HEK293 (cell line): ENCODE measurements at regions not wholly inside any gene's neighbourhood (a gene's known extent, or its start where the extent isn't known, plus 50 kb on each side); places are given as distances from the start of the nearest gene placed in this dataset.
A peak's percentile ranks its signal among the peaks of the same experiment; 100 is the strongest.

ENCODE experiments used
- BCL11A ChIP-seq: fragments of 450-650 bp; formaldehyde crosslinking; IDR thresholded peaks from 2 replicates; pipeline ENCODE4 v1.5.1; 2016; ENCODE audit warnings: low read depth, missing biosample characterization, missing genetic modification characterization
- BCL11B ChIP-seq: fragments of 450-650 bp; formaldehyde crosslinking; IDR thresholded peaks from 2 replicates; pipeline ENCODE4 v1.5.1; 2016; ENCODE audit warnings: low read depth, missing biosample characterization, missing genetic modification characterization
- GLI4 ChIP-seq: fragments of 450-650 bp; formaldehyde crosslinking; IDR thresholded peaks from 2 replicates; pipeline ENCODE4 v1.5.1; 2016; ENCODE audit warnings: missing biosample characterization, missing genetic modification characterization
- HOXD13 ChIP-seq: sonication (generic); formaldehyde crosslinking; IDR thresholded peaks from 2 replicates; pipeline ENCODE4 v1.8.0; 2022; ENCODE audit warnings: missing genetic modification reagents, borderline replicate concordance
- ZBTB20 ChIP-seq: fragments of 450-650 bp; formaldehyde crosslinking; IDR thresholded peaks from 2 replicates; pipeline ENCODE4 v1.5.1; 2016; ENCODE audit warnings: missing biosample characterization, missing genetic modification characterization
- ZBTB8A ChIP-seq: fragments of 450-650 bp; formaldehyde crosslinking; IDR thresholded peaks from 2 replicates; pipeline ENCODE4 v1.5.1; 2016; ENCODE audit warnings: missing biosample characterization, missing genetic modification characterization
- ZNF175 ChIP-seq: fragments of 450-650 bp; formaldehyde crosslinking; IDR thresholded peaks from 2 replicates; pipeline ENCODE4 v1.5.1; 2016; ENCODE audit warnings: missing biosample characterization, missing genetic modification characterization
- ZNF19 ChIP-seq: fragments of 450-650 bp; formaldehyde crosslinking; IDR thresholded peaks from 2 replicates; pipeline ENCODE4; 2016; ENCODE audit warnings: missing biosample characterization, missing genetic modification characterization, low read depth
- ZNF23 ChIP-seq: fragments of 450-650 bp; formaldehyde crosslinking; IDR thresholded peaks from 2 replicates; pipeline ENCODE4 v1.5.1; 2016; ENCODE audit warnings: missing biosample characterization, missing genetic modification characterization, borderline replicate concordance
- ZNF274 ChIP-seq, 2 experiments: fragments of 200-500 bp in 1 of 2; fragments of 450-650 bp in 1 of 2; sonication (Bioruptor generic) in 1 of 2; formaldehyde crosslinking in 1 of 2; IDR thresholded peaks; 2 replicates each; pipeline versions ENCODE4 v1.5.1 to v1.6.1; 2014 to 2016; ENCODE audit warnings: borderline replicate concordance in 1 of 2, inconsistent platforms in 1 of 2, low read length in 1 of 2, missing biosample characterization in 1 of 2, missing genetic modification characterization in 1 of 2
- ZNF341 ChIP-seq: fragments of 450-650 bp; formaldehyde crosslinking; IDR thresholded peaks from 2 replicates; pipeline ENCODE4; 2016; ENCODE audit warnings: low read depth, missing biosample characterization, missing genetic modification characterization
- ZNF521 ChIP-seq: fragments of 450-650 bp; formaldehyde crosslinking; IDR thresholded peaks from 2 replicates; pipeline ENCODE4 v1.5.1; 2017; ENCODE audit warnings: missing biosample characterization, mild to moderate bottlenecking, missing genetic modification characterization
- ZNF529 ChIP-seq: fragments of 450-650 bp; formaldehyde crosslinking; IDR thresholded peaks from 2 replicates; pipeline ENCODE4 v1.5.1; 2017; ENCODE audit warnings: missing genetic modification characterization, missing biosample characterization; ENCODE audit not compliant: insufficient replicate concordance
- ZNF549 ChIP-seq: fragments of 450-650 bp; IDR thresholded peaks from 2 replicates; pipeline ENCODE4 v1.5.1; 2018; ENCODE audit warnings: missing biosample characterization, missing genetic modification characterization, mild to moderate bottlenecking, inconsistent platforms, moderate library complexity
- ZNF558 ChIP-seq: fragments of 450-650 bp; formaldehyde crosslinking; IDR thresholded peaks from 2 replicates; pipeline ENCODE4 v1.5.1; 2016; ENCODE audit warnings: missing biosample characterization, missing genetic modification characterization
- ZNF664 ChIP-seq: fragments of 450-650 bp; formaldehyde crosslinking; IDR thresholded peaks from 2 replicates; pipeline ENCODE4 v1.5.1; 2016; ENCODE audit warnings: missing biosample characterization, missing genetic modification characterization
- ZNF677 ChIP-seq: fragments of 450-650 bp; IDR thresholded peaks from 2 replicates; pipeline ENCODE4 v1.5.0; 2018; ENCODE audit warnings: missing biosample characterization, mild to moderate bottlenecking, missing genetic modification characterization, moderate library complexity
- ZNF776 ChIP-seq: fragments of 450-650 bp; formaldehyde crosslinking; IDR thresholded peaks from 2 replicates; pipeline ENCODE4 v1.5.0; 2017; ENCODE audit warnings: missing biosample characterization, missing genetic modification characterization, borderline replicate concordance
- ZNF830 ChIP-seq: fragments of 450-650 bp; IDR thresholded peaks from 2 replicates; pipeline ENCODE4 v1.5.0; 2018; ENCODE audit warnings: missing biosample characterization, missing genetic modification characterization, low read depth, mild to moderate bottlenecking, moderate library complexity
- ZNF843 ChIP-seq: fragments of 450-650 bp; formaldehyde crosslinking; IDR thresholded peaks from 2 replicates; pipeline ENCODE4 v1.5.1; 2016; ENCODE audit warnings: missing biosample characterization, missing genetic modification characterization
- TF ChIP-seq, protein P1 (sequence below): fragments of 450-650 bp; formaldehyde crosslinking; conservative IDR thresholded peaks from 2 replicates; pipeline ENCODE4 v1.5.1; 2016; ENCODE audit warnings: low read depth, missing biosample characterization, missing genetic modification characterization
- TF ChIP-seq, protein P2 (sequence below): fragments of 450-650 bp; formaldehyde crosslinking; IDR thresholded peaks from 2 replicates; pipeline ENCODE4 v1.5.1; 2017; ENCODE audit warnings: missing biosample characterization, missing genetic modification characterization
- TF ChIP-seq, protein P3 (sequence below): fragments of 450-650 bp; formaldehyde crosslinking; IDR thresholded peaks from 2 replicates; pipeline ENCODE4 v1.5.1; 2016; ENCODE audit warnings: missing biosample characterization, missing genetic modification characterization
- TF ChIP-seq, protein P4 (sequence below): fragments of 450-650 bp; formaldehyde crosslinking; optimal IDR thresholded peaks from 2 replicates; pipeline ENCODE3; 2016; ENCODE audit warnings: missing biosample characterization, mild to moderate bottlenecking, missing genetic modification characterization
- TF ChIP-seq, protein P5 (sequence below): fragments of 450-650 bp; formaldehyde crosslinking; IDR thresholded peaks from 2 replicates; pipeline ENCODE4 v1.5.1; 2017; ENCODE audit warnings: missing biosample characterization, missing genetic modification characterization
- TF ChIP-seq, protein P6 (sequence below): fragments of 450-650 bp; IDR thresholded peaks from 2 replicates; pipeline ENCODE4 v1.5.1; 2018; ENCODE audit warnings: missing biosample characterization, missing genetic modification characterization
- TF ChIP-seq, protein P7 (sequence below): fragments of 450-650 bp; formaldehyde crosslinking; IDR thresholded peaks from 2 replicates; pipeline ENCODE4 v1.5.1; 2016; ENCODE audit warnings: missing biosample characterization, missing genetic modification characterization, borderline replicate concordance

DNA sequence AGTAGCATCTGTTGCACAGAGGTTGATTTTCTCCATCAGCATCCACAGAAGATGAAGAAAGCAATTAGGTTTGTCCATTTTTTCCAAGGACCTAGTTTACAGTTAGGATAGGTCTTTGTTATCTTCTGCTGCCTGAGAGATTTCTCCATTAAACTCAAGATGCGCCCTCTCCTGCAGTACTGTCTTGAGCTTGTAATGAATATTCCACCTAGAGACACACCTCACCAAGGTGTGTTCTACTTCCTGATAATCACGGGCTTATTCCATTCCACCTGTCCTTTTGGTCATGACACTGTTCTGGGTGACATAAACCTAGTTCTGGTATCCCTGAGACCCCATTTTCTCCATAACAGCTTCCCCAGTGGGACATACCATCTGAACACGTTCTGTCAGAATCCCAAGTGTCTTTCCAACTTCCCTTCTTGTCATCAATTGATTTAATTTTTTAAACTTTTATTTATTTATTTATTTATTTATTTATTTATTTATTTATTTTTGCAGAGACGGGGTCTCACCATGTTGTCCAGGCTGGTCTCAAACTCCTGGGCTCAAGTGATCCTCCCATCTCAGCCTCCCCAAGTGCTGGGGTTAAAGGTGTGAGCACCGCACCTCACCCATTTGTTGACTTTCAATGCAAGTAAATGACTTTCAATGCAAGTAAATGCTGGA, 75.6 kb upstream of the HS3ST5 start (continued):
- TF ChIP-seq, protein P1, sequence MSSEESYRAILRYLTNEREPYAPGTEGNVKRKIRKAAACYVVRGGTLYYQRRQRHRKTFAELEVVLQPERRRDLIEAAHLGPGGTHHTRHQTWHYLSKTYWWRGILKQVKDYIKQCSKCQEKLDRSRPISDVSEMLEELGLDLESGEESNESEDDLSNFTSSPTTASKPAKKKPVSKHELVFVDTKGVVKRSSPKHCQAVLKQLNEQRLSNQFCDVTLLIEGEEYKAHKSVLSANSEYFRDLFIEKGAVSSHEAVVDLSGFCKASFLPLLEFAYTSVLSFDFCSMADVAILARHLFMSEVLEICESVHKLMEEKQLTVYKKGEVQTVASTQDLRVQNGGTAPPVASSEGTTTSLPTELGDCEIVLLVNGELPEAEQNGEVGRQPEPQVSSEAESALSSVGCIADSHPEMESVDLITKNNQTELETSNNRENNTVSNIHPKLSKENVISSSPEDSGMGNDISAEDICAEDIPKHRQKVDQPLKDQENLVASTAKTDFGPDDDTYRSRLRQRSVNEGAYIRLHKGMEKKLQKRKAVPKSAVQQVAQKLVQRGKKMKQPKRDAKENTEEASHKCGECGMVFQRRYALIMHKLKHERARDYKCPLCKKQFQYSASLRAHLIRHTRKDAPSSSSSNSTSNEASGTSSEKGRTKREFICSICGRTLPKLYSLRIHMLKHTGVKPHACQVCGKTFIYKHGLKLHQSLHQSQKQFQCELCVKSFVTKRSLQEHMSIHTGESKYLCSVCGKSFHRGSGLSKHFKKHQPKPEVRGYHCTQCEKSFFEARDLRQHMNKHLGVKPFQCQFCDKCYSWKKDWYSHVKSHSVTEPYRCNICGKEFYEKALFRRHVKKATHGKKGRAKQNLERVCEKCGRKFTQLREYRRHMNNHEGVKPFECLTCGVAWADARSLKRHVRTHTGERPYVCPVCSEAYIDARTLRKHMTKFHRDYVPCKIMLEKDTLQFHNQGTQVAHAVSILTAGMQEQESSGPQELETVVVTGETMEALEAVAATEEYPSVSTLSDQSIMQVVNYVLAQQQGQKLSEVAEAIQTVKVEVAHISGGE (tag by site-specific recombination): peak; percentile 75
- no peak for TF ChIP-seq ZNF830
- peak; percentile 40; the same call in 1 of the 2 replicates for TF ChIP-seq ZNF341 (tag by site-specific recombination)
- TF ChIP-seq HOXD13: no peak
- TF ChIP-seq, protein P2, sequence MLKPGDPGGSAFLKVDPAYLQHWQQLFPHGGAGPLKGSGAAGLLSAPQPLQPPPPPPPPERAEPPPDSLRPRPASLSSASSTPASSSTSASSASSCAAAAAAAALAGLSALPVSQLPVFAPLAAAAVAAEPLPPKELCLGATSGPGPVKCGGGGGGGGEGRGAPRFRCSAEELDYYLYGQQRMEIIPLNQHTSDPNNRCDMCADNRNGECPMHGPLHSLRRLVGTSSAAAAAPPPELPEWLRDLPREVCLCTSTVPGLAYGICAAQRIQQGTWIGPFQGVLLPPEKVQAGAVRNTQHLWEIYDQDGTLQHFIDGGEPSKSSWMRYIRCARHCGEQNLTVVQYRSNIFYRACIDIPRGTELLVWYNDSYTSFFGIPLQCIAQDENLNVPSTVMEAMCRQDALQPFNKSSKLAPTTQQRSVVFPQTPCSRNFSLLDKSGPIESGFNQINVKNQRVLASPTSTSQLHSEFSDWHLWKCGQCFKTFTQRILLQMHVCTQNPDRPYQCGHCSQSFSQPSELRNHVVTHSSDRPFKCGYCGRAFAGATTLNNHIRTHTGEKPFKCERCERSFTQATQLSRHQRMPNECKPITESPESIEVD (tag by site-specific recombination): no peak
- peak; percentile 67 for TF ChIP-seq ZBTB8A
- 0 out of 2 replicates have a peak, but pooled peaks have one; percentile 35 for TF ChIP-seq ZNF664
- no peak for TF ChIP-seq ZNF19 (tag by site-specific recombination)
- no peak for TF ChIP-seq ZNF175
- no peak for TF ChIP-seq ZNF677 (tag by site-specific recombination)
- TF ChIP-seq ZNF843 (tag by site-specific recombination): no peak
- no peak for TF ChIP-seq ZNF23 (tag by site-specific recombination)
- TF ChIP-seq, protein P3, sequence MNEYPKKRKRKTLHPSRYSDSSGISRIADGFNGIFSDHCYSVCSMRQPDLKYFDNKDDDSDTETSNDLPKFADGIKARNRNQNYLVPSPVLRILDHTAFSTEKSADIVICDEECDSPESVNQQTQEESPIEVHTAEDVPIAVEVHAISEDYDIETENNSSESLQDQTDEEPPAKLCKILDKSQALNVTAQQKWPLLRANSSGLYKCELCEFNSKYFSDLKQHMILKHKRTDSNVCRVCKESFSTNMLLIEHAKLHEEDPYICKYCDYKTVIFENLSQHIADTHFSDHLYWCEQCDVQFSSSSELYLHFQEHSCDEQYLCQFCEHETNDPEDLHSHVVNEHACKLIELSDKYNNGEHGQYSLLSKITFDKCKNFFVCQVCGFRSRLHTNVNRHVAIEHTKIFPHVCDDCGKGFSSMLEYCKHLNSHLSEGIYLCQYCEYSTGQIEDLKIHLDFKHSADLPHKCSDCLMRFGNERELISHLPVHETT (tag by site-specific recombination): no peak
- no peak for TF ChIP-seq BCL11A (tag by site-specific recombination)
- TF ChIP-seq, protein P4, sequence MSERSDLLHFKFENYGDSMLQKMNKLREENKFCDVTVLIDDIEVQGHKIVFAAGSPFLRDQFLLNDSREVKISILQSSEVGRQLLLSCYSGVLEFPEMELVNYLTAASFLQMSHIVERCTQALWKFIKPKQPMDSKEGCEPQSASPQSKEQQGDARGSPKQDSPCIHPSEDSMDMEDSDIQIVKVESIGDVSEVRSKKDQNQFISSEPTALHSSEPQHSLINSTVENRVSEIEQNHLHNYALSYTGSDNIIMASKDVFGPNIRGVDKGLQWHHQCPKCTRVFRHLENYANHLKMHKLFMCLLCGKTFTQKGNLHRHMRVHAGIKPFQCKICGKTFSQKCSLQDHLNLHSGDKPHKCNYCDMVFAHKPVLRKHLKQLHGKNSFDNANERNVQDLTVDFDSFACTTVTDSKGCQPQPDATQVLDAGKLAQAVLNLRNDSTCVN (tag by site-specific recombination): no peak
- TF ChIP-seq, protein P5, sequence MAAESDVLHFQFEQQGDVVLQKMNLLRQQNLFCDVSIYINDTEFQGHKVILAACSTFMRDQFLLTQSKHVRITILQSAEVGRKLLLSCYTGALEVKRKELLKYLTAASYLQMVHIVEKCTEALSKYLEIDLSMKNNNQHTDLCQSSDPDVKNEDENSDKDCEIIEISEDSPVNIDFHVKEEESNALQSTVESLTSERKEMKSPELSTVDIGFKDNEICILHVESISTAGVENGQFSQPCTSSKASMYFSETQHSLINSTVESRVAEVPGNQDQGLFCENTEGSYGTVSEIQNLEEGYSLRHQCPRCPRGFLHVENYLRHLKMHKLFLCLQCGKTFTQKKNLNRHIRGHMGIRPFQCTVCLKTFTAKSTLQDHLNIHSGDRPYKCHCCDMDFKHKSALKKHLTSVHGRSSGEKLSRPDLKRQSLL (tag by site-specific recombination): no peak
- no peak for TF ChIP-seq BCL11B (tag by site-specific recombination)
- no peak for TF ChIP-seq ZNF776
- TF ChIP-seq, protein P6, sequence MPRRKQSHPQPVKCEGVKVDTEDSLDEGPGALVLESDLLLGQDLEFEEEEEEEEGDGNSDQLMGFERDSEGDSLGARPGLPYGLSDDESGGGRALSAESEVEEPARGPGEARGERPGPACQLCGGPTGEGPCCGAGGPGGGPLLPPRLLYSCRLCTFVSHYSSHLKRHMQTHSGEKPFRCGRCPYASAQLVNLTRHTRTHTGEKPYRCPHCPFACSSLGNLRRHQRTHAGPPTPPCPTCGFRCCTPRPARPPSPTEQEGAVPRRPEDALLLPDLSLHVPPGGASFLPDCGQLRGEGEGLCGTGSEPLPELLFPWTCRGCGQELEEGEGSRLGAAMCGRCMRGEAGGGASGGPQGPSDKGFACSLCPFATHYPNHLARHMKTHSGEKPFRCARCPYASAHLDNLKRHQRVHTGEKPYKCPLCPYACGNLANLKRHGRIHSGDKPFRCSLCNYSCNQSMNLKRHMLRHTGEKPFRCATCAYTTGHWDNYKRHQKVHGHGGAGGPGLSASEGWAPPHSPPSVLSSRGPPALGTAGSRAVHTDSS (tag by site-specific recombination): no peak
- TF ChIP-seq GLI4 (tag by site-specific recombination): no peak
- TF ChIP-seq, protein P7, sequence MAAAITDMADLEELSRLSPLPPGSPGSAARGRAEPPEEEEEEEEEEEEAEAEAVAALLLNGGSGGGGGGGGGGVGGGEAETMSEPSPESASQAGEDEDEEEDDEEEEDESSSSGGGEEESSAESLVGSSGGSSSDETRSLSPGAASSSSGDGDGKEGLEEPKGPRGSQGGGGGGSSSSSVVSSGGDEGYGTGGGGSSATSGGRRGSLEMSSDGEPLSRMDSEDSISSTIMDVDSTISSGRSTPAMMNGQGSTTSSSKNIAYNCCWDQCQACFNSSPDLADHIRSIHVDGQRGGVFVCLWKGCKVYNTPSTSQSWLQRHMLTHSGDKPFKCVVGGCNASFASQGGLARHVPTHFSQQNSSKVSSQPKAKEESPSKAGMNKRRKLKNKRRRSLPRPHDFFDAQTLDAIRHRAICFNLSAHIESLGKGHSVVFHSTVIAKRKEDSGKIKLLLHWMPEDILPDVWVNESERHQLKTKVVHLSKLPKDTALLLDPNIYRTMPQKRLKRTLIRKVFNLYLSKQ (tag by site-specific recombination): peak; percentile 71; the same call in 1 of the 2 replicates
- no peak for TF ChIP-seq ZNF549 (tag by site-specific recombination)
- peak; percentile 64 for TF ChIP-seq ZNF529 (tag by site-specific recombination)
- no peak for TF ChIP-seq ZNF521 (tag by site-specific recombination)
- TF ChIP-seq ZNF558 (tag by site-specific recombination): no peak
- no peak for TF ChIP-seq ZNF274 (IDR thresholded peaks at IDR 0.05; ENCODE audit: low read length)
- no peak for TF ChIP-seq ZNF274 (tag by site-specific recombination; IDR thresholded peaks at IDR 0.05; ENCODE audit: borderline replicate concordance)
- no peak for TF ChIP-seq ZBTB20
